A673 (cell line): ENCODE measurements at regions not wholly inside any gene's neighbourhood (a gene's known extent, or its start where the extent isn't known, plus 50 kb on each side); places are given as distances from the start of the nearest gene placed in this dataset.

Experiments used
- BruUV-seq: library from RNA; stranded (reverse); fragments of 400-500 nt; replicated peaks from 2 replicates; lab custom pipeline; 2021; lab: Mats Ljungman, UMichigan
- CTCF ChIA-PET: fragments of 300-600 bp; sonication (Branson Sonifier 250); formaldehyde crosslinking; loops from one replicate; lab custom pipeline; 2022; ENCODE audit warnings: antibody characterized with exemption; lab: Charles Lee
- POLR2A ChIA-PET: fragments of 300-600 bp; sonication (Branson Sonifier 250); formaldehyde crosslinking; loops from one replicate; lab custom pipeline; 2022; ENCODE audit warnings: antibody characterized with exemption; ENCODE audit not compliant: low non-redundant PET; lab: Charles Lee
- DNase-seq: peaks from one replicate; pipeline ENCODE4 v3.0.0-alpha.2; 2015; ENCODE audit warnings: low spot score
- H3K27ac ChIP-seq: fragments of 200-600 bp; sonication (generic); 2 replicates; pipeline ENCODE4 v1.5.1; 2016; ENCODE audit warnings: mixed run types, low read depth, mild to moderate bottlenecking, mixed read lengths, antibody characterized with exemption, low read length; ENCODE audit not compliant: poor library complexity, severe bottlenecking
- H3K27me3 ChIP-seq: fragments of 200-600 bp; sonication (generic); replicated peaks from 2 replicates; pipeline ENCODE4 v1.6.1; 2017; ENCODE audit warnings: mixed run types, low read depth, mild to moderate bottlenecking, mixed read lengths, antibody characterized with exemption, low read length; ENCODE audit not compliant: insufficient read depth, poor library complexity
- H3K36me3 ChIP-seq: fragments of 200-600 bp; sonication (generic); 2 replicates; pipeline ENCODE4 v1.6.1; 2016; ENCODE audit warnings: mixed run types, mild to moderate bottlenecking, mixed read lengths, antibody characterized with exemption, low read length; ENCODE audit not compliant: insufficient read depth, poor library complexity, severe bottlenecking
- H3K4me1 ChIP-seq: fragments of 200-600 bp; sonication (generic); 2 replicates; pipeline ENCODE4 v1.6.1; 2017; ENCODE audit warnings: mixed run types, mild to moderate bottlenecking, mixed read lengths, antibody characterized with exemption, low read length; ENCODE audit not compliant: insufficient read depth, poor library complexity, severe bottlenecking
- H3K4me3 ChIP-seq: fragments of 200-600 bp; sonication (generic); 2 replicates; pipeline ENCODE4 v1.5.1; 2016; ENCODE audit warnings: low read depth, mixed run types, mild to moderate bottlenecking, mixed read lengths, low read length; ENCODE audit not compliant: poor library complexity, severe bottlenecking
- H3K9me3 ChIP-seq: fragments of 200-600 bp; sonication (generic); 2 replicates; pipeline ENCODE4 v1.6.1; 2016; ENCODE audit warnings: mixed run types, low read depth, mild to moderate bottlenecking, mixed read lengths, antibody characterized with exemption, low read length; ENCODE audit not compliant: poor library complexity, severe bottlenecking
- CTCF ChIP-seq: fragments of 300-800, 200-600 bp; sonication (generic); conservative IDR thresholded peaks from 2 replicates; pipeline ENCODE4 v1.5.1; 2017; ENCODE audit warnings: low read depth, mild to moderate bottlenecking, antibody characterized with exemption, low read length, moderate library complexity, mixed read lengths
- EZH2 ChIP-seq: fragments of 200-600 bp; sonication (generic); IDR thresholded peaks from 2 replicates; pipeline ENCODE4 v1.6.1; 2017; ENCODE audit warnings: borderline replicate concordance, low read depth, mild to moderate bottlenecking, mixed read lengths, antibody characterized with exemption, low read length; ENCODE audit not compliant: poor library complexity, severe bottlenecking
- intact Hi-C: fragments of 100-400 bp; cut with micrococcal nuclease; formaldehyde crosslinking; loops from one replicate; pipeline ENCODE4 v1.10.0; 2022; ENCODE audit not compliant: unreplicated experiment

GRCh38 chr1:212503714-212504113, 71.0 kb downstream of the NENF start:
- Histone ChIP-seq H3K9me3 (no peaks in the 10 kb centered on the region), H3K4me1 (no peaks in the 10 kb centered on the region), H3K27me3 (no peaks in the 10 kb centered on the region), H3K36me3 (no peaks in the 10 kb centered on the region), H3K4me3 (no peak overlapping the region), H3K27ac (no peak overlapping the region)
- intact Hi-C loops: no loop called here
- TF ChIP-seq CTCF (no peak), EZH2 (no peak)
- no TSS peak for BruUV-seq
- CTCF ChIA-PET: no interaction called here
- no peak for DNase-seq
- POLR2A ChIA-PET: no interaction called here

DNA sequence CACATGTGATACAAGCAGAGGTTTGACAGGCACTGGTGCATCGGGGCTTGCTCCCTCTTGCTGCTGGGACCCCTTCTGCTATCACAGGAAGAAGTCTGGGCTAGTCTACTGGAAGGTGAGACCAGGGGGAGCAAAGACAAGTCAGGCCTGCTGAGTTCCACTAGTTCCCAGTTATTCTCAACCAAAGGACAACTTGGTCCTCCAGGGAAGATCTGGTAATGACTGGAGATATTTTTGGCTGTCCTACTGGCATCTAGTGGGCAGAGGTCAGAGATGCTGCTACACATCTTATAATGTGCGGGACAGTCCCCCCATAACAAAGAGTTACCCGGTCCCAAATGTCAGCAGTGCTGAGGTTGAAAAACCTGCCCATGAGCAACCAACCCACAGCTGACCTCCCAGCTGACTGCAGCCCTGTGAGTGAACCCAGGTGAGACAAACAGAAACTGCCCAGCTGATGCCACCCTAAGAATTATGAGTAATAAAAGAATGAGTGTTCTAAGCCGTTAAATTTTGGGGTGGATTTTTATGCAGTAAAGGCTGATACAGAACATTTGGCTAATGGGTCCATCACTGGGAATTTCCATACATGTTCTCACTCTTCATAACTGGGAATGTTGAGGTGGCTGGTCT, 71.6 kb downstream of the NENF start:
- Histone ChIP-seq H3K27me3 (no peaks in the 10 kb centered on the region), H3K4me3 (no peak overlapping the region), H3K4me1 (no peaks in the 10 kb centered on the region), H3K27ac (no peak overlapping the region), H3K36me3 (no peaks in the 10 kb centered on the region), H3K9me3 (no peaks in the 10 kb centered on the region)
- POLR2A ChIA-PET: no interaction called here
- BruUV-seq: no TSS peak
- no peak for DNase-seq
- intact Hi-C loops: no loop called here
- TF ChIP-seq CTCF: no peak
- no peak for TF ChIP-seq EZH2
- CTCF ChIA-PET: no interaction called here

GRCh38 chr1:212506666-212507065, 73.9 kb downstream of the NENF start:
- DNase-seq: peak; percentile 19
- Histone ChIP-seq H3K27ac (no peak overlapping the region), H3K4me3 (no peak overlapping the region), H3K27me3 (no peaks in the 10 kb centered on the region), H3K9me3 (no peaks in the 10 kb centered on the region), H3K4me1 (no peaks in the 10 kb centered on the region), H3K36me3 (no peaks in the 10 kb centered on the region)
- CTCF ChIA-PET: no interaction called here
- POLR2A ChIA-PET: no interaction called here
- no TSS peak for BruUV-seq
- TF ChIP-seq EZH2 (no peak), CTCF (no peak)
- intact Hi-C loops: no loop called here
